ENCODE measurements at regions not wholly inside any gene's neighbourhood (a gene's known extent, or its start where the extent isn't known, plus 50 kb on each side); places are given as distances from the start of the nearest gene placed in this dataset.

DNA sequence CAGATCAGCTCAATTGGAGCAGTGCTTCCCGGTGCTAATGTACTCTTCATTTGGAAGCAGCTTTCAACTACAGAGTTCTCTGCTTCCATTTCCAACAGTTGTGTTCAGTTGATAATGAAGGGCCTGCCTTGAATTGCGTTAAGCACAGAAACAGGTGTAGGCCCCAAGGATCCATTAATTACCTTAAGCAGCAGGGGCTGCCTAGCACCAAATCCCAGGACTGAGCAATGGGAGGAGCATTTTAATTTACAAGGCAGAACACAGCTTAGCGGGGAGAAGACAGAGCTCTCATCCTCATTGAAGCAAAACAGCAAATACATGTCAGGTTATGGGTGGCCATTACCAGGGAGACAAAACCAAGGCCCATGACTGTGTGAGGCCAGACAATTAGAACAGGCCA lies 349.6 kb downstream of the TFEC start:
- peak overlapping the region; percentile 11 for H3K4me2 ChIP-seq
- H3K36me3 ChIP-seq = no peaks in the 10 kb centered on the region
- no peak overlapping the region for H3K4me3 ChIP-seq
- Mint-ChIP-seq H3K27ac (no peak overlapping the region), H3K9me3 (no peaks in the 10 kb centered on the region), H3K4me3 (no peak overlapping the region), H3K27me3 (ENCODE audit: insufficient read depth, low read depth) (peaks cover 7% of the 10 kb centered on the region), H3K4me1 (peaks cover 6% of the 10 kb centered on the region), H3K36me3 (no peaks in the 10 kb centered on the region)
- H3K9me3 ChIP-seq (ENCODE audit: low read depth) = no peaks in the 10 kb centered on the region
- H2AFZ ChIP-seq (replicated peaks) = no peak overlapping the region
- H3K9ac ChIP-seq = no peak overlapping the region
- no peaks in the 10 kb centered on the region for H3K27me3 ChIP-seq
- H3F3A ChIP-seq (ENCODE audit: low read depth) = peaks cover 9% of the 10 kb centered on the region
- DNase-seq (ENCODE audit: low spot score) = peak; percentile 33
- peaks cover 12% of the 10 kb centered on the region for H3K4me1 ChIP-seq
- TF ChIP-seq, protein P1, sequence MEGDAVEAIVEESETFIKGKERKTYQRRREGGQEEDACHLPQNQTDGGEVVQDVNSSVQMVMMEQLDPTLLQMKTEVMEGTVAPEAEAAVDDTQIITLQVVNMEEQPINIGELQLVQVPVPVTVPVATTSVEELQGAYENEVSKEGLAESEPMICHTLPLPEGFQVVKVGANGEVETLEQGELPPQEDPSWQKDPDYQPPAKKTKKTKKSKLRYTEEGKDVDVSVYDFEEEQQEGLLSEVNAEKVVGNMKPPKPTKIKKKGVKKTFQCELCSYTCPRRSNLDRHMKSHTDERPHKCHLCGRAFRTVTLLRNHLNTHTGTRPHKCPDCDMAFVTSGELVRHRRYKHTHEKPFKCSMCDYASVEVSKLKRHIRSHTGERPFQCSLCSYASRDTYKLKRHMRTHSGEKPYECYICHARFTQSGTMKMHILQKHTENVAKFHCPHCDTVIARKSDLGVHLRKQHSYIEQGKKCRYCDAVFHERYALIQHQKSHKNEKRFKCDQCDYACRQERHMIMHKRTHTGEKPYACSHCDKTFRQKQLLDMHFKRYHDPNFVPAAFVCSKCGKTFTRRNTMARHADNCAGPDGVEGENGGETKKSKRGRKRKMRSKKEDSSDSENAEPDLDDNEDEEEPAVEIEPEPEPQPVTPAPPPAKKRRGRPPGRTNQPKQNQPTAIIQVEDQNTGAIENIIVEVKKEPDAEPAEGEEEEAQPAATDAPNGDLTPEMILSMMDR (IDR thresholded peaks at IDR 0.05) = no peak
- TF ChIP-seq EZH2phosphoT487 (IDR thresholded peaks at IDR 0.05) (no peak), EZH2 (IDR thresholded peaks at IDR 0.05) (no peak)
- H4K20me1 ChIP-seq (ENCODE audit: low read depth) = no peaks in the 10 kb centered on the region
- H3K27ac ChIP-seq = no peak overlapping the region
- H3K79me2 ChIP-seq (ENCODE audit: low read depth) = no peaks in the 10 kb centered on the region

DNA sequence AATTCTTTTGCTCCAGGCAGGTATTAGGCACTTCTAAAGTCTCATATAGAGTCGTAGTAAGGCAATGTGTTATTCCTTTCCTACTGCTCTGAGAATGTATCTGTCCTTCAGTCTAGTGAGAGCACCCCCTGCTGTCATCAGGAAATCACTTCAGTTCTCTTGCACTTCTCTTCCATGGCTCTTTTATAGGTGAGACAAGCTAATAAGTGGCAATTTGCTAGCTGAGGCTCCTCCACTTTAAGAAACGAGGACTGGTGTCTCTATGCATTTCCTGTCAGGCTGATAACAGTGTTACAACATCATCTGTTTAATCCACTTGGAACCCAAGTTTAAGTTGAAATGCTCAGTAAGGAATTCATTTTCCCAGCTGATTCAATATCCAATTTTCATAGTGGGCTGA lies 350.6 kb downstream of the TFEC start:
- DNase-seq (ENCODE audit: low spot score) = peak; percentile 72
- no peaks in the 10 kb centered on the region for H3K36me3 ChIP-seq
- TF ChIP-seq, protein P1 (IDR thresholded peaks at IDR 0.05) = peak; percentile 61
- TF ChIP-seq EZH2phosphoT487 (IDR thresholded peaks at IDR 0.05) = no peak
- H3K27me3 ChIP-seq = no peaks in the 10 kb centered on the region
- H3K4me1 ChIP-seq = peaks cover 12% of the 10 kb centered on the region
- no peak overlapping the region for H2AFZ ChIP-seq (replicated peaks)
- Mint-ChIP-seq H3K9me3 (no peaks in the 10 kb centered on the region), H3K27ac (no peak overlapping the region), H3K36me3 (no peaks in the 10 kb centered on the region), H3K4me1 (peaks cover 6% of the 10 kb centered on the region), H3K27me3 (ENCODE audit: insufficient read depth, low read depth) (peaks cover 7% of the 10 kb centered on the region), H3K4me3 (no peak overlapping the region)
- no peaks in the 10 kb centered on the region for H3K9me3 ChIP-seq (ENCODE audit: low read depth)
- H3K4me3 ChIP-seq = no peak overlapping the region
- no peaks in the 10 kb centered on the region for H4K20me1 ChIP-seq (ENCODE audit: low read depth)
- peak overlapping the region; percentile 11 for H3K4me2 ChIP-seq
- H3K27ac ChIP-seq = no peak overlapping the region
- H3K9ac ChIP-seq = no peak overlapping the region
- peaks cover 9% of the 10 kb centered on the region for H3F3A ChIP-seq (ENCODE audit: low read depth)
- no peaks in the 10 kb centered on the region for H3K79me2 ChIP-seq (ENCODE audit: low read depth)

DNA sequence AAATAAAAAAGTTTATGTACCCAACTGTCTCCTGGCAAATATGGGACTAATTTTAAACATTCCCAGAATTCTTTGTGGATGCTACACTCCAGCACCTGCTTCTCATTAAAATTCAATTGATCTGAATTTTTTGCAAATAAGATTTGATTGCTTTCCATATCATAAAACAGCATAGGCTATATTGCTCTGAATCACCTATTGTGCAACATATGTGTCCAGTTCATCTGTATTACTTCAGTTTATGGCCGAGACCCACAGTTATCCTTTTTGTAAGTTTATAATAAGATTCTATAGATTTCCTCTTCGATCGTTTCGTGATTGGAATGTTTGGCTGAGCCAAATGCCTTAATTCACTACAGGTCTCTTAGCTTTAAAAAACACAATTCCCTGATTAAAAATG lies 351.1 kb downstream of the TFEC start:
- peaks cover 7% of the 10 kb centered on the region for H3K27me3 Mint-ChIP-seq (ENCODE audit: insufficient read depth, low read depth)
- Histone ChIP-seq H3F3A (ENCODE audit: low read depth) (peaks cover 9% of the 10 kb centered on the region), H3K27me3 (no peaks in the 10 kb centered on the region), H3K4me2 (no peak overlapping the region), H3K79me2 (ENCODE audit: low read depth) (no peaks in the 10 kb centered on the region), H3K4me3 (no peak overlapping the region), H4K20me1 (ENCODE audit: low read depth) (no peaks in the 10 kb centered on the region), H3K4me1 (peaks cover 12% of the 10 kb centered on the region), H3K36me3 (no peaks in the 10 kb centered on the region), H3K27ac (no peak overlapping the region), H3K9ac (no peak overlapping the region), H3K9me3 (ENCODE audit: low read depth) (no peaks in the 10 kb centered on the region), H2AFZ (replicated peaks) (no peak overlapping the region)
- no peak for TF ChIP-seq EZH2 (IDR thresholded peaks at IDR 0.05)
- no peak for TF ChIP-seq EZH2phosphoT487 (IDR thresholded peaks at IDR 0.05)
- TF ChIP-seq, protein P1 (IDR thresholded peaks at IDR 0.05) = no peak
- DNase-seq (ENCODE audit: low spot score) = no peak
- H3K27ac Mint-ChIP-seq = no peak overlapping the region
- no peaks in the 10 kb centered on the region for H3K9me3 Mint-ChIP-seq
- H3K4me3 Mint-ChIP-seq = no peak overlapping the region
- H3K36me3 Mint-ChIP-seq = no peaks in the 10 kb centered on the region
- peaks cover 9% of the 10 kb centered on the region for H3K4me1 Mint-ChIP-seq
